ENCODE measurements at regions not wholly inside any gene's neighbourhood (a gene's known extent, or its start where the extent isn't known, plus 50 kb on each side); places are given as distances from the start of the nearest gene placed in this dataset.

- TF ChIP-seq, protein P1, sequence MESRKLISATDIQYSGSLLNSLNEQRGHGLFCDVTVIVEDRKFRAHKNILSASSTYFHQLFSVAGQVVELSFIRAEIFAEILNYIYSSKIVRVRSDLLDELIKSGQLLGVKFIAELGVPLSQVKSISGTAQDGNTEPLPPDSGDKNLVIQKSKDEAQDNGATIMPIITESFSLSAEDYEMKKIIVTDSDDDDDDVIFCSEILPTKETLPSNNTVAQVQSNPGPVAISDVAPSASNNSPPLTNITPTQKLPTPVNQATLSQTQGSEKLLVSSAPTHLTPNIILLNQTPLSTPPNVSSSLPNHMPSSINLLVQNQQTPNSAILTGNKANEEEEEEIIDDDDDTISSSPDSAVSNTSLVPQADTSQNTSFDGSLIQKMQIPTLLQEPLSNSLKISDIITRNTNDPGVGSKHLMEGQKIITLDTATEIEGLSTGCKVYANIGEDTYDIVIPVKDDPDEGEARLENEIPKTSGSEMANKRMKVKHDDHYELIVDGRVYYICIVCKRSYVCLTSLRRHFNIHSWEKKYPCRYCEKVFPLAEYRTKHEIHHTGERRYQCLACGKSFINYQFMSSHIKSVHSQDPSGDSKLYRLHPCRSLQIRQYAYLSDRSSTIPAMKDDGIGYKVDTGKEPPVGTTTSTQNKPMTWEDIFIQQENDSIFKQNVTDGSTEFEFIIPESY (IDR thresholded peaks at IDR 0.05): no peak
- TF ChIP-seq RAD21 (IDR thresholded peaks at IDR 0.05) (no peak), FOXA1 (IDR thresholded peaks at IDR 0.05) (no peak), EGR1 (IDR thresholded peaks at IDR 0.05; ENCODE audit: low read depth in 2 of 2) (no peak), TAF1 (conservative IDR thresholded peaks at IDR 0.05) (no peak)
Measured at GRCh38 chr10:29870522-29871044, 188.8 kb downstream of the JCAD start (continued).

- 83% methylated on average over 6 of the region's 6 CpGs for WGBS
Measured at GRCh38 chr10:29869593-29869992, 189.8 kb downstream of the JCAD start.

More at GRCh38 chr10:29869593-29869992, 189.8 kb downstream of the JCAD start:
- Histone ChIP-seq H3K36me3 (ENCODE audit: control insufficient read depth in 4 of 4, insufficient read depth in 3 of 4, low read depth in 1 of 4, low read length in 3 of 4) (no peaks in the 10 kb centered on the region), H3K27ac (ENCODE audit: low read depth in 1 of 2, low read length in 2 of 2) (no peak overlapping the region), H3K4me1 (ENCODE audit: control insufficient read depth in 4 of 4, insufficient read depth in 4 of 4, low read length in 3 of 4) (no peaks in the 10 kb centered on the region), H3K9ac (ENCODE audit: low read depth in 1 of 2, low read length in 2 of 2) (no peak overlapping the region), H3K4me3 (ENCODE audit: low read depth in 1 of 3, low read length in 3 of 3) (no peak overlapping the region), H3K27me3 (ENCODE audit: control insufficient read depth in 4 of 4, insufficient read depth in 4 of 4, low read length in 3 of 4) (no peaks in the 10 kb centered on the region), H3K9me3 (ENCODE audit: control insufficient read depth in 4 of 4, low read length in 3 of 4) (no peaks in the 10 kb centered on the region)
- DNase-seq (ENCODE audit: low spot score): no peak
- TF ChIP-seq MAX (IDR thresholded peaks at IDR 0.05) (no peak), RAD21 (IDR thresholded peaks at IDR 0.05) (no peak), FOXA2 (IDR thresholded peaks at IDR 0.05) (no peak), REST (IDR thresholded peaks at IDR 0.05) (no peak), SP1 (IDR thresholded peaks at IDR 0.05) (no peak), YY1 (IDR thresholded peaks at IDR 0.05) (no peak), ATF3 (IDR thresholded peaks at IDR 0.05) (no peak), TAF1 (conservative IDR thresholded peaks at IDR 0.05) (no peak), FOXA1 (IDR thresholded peaks at IDR 0.05) (no peak), EGR1 (IDR thresholded peaks at IDR 0.05; ENCODE audit: low read depth in 2 of 2) (no peak), RXRA (IDR thresholded peaks at IDR 0.05) (no peak), CTCF (IDR thresholded peaks at IDR 0.05; ENCODE audit: low read depth, low read length, missing input control) (no peak), NR2F2 (IDR thresholded peaks at IDR 0.05) (no peak), HNF4A (conservative IDR thresholded peaks at IDR 0.05) (no peak), HNF4G (IDR thresholded peaks at IDR 0.05) (no peak), GABPA (IDR thresholded peaks at IDR 0.05 in 1 of 2, conservative IDR thresholded peaks at IDR 0.05 in 1 of 2) (no peak)
- TF ChIP-seq, protein P1 (IDR thresholded peaks at IDR 0.05): no peak
